Hematopoietic multipotent progenitor cell treated with erythropoietin and hydrocortisone succinate and interleukin-3 and kit ligand, for 6 days (in vitro differentiated cells): ENCODE measurements at regions not wholly inside any gene's neighbourhood (a gene's known extent, or its start where the extent isn't known, plus 50 kb on each side); places are given as distances from the start of the nearest gene placed in this dataset.

ENCODE experiments used
- DNase-seq: peaks from one replicate; pipeline ENCODE4 v3.0.0-alpha.2; 2015

DNA sequence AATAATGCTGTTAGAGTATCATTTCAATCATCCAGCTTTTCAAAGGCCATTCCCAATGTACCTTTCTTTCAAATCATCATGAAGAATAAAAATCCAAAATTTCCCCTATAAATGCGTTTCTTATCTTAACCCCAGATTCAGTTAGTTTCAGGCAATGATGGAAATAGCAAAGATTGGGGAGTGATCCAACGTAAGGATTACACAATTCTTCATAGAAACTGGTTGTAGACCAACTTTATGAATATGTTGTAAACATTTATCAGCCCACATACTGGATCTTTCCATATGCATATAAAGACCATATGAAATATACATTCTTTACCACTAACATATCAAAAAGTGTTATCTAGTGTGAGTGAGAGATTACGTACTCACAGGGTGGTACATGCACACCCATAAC, 92.7 kb downstream of the ZC3H11B start:
- no peak for DNase-seq

GRCh38 chr1:219518907-219519248, 94.0 kb downstream of the ZC3H11B start:
- DNase-seq: no peak

DNA sequence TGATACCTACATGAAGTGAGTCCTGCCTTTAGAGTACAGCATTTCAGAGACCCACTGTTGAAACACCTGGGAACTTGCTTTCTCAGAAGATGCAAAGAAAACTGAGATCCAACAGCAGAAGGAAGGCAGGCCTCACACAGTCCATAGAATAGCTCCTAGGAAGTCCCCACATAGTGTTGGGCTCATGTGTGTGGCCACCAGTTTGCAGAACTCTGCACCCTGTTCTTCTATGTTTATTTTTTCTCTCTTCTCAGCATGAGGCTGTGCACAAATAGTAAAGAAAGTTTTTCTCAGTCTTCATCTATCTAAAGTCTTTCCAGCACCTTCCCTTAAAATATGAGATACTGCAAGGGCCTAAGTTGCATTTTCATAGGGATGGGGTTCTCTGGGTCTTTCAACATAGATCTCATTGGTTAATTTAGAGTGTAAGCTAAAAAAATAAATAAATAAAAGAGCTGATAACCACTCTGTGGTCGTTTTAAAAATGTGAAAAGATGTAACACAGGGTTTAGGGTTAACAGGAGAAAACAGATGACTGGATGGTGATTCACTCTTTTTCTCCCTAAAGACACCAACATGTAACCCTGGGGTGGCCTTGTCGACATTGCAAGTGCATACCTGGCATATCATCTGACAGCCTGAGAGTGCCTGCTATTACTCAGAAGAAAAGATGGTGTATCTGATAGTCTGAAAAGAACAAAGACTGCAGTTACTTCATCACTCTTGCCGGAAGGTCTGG, 94.6 kb downstream of the ZC3H11B start:
- DNase-seq: no peak

- DNase-seq: no peak
Measured at GRCh38 chr1:219517031-219517430, 95.9 kb downstream of the ZC3H11B start.

DNA sequence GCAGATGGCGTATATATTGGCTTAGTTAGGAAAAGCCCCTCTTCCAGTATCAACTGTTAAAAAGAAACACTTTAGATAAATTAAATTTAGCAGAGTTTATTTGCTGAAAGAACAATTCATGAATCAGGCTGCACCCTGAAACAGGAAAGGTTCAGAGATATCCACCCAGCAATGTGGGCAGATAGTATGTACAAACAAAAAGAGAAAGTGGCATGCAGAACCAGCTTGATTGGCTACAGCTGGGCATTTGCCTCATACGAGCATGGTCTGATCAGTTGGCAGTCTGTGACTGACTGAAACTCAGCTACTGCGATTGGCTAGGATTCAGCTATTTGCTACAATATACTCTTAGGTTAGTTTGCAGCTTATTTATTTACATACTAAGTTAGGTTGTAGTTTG, 98.2 kb downstream of the ZC3H11B start:
- no peak for DNase-seq

GRCh38 chr1:219507437-219507836, 105.5 kb downstream of the ZC3H11B start:
- no peak for DNase-seq

- no peak for DNase-seq
Measured at GRCh38 chr1:219506936-219507335, 106.0 kb downstream of the ZC3H11B start.

DNA sequence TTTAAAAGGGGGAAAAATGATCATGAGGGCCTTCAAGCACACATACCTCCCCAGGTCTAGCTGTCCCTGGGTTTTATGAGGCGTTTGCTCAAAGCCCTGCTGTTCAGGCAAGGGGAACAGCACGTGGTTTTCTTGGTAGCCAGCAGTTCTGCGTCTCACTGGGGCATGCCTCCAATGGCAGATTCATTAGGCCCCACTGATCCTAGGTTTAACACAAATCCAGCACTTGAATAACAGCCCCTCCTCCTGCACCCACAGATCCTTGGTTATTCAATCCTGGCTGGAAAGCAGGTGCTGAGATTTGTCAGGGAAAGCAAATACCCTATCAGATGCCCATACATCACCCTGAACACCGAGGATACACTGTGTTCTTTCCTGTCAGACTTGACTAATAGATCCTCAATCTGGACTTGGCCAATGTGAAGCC, 106.4 kb downstream of the ZC3H11B start:
- no peak for DNase-seq

DNA sequence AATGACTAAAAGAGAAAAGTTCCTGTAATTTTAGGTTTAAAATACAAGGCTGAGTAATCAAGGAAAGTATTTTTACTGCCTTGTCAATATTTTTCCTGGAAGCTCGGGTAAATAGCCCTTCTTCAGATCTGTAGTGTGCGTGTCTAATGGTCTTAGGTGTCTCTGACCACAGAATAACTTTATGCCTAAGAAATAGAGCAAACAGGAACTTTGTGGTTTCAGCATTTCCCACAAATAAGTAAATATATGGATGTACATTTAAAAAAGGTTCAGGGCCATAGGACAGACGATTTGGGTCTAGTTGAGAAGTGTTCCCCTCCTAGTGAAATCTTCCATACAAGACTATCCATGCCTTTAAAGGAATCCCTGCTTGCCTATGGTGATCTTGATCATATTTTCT, 107.0 kb downstream of the ZC3H11B start:
- DNase-seq: no peak

GRCh38 chr1:219503604-219504003, 109.3 kb downstream of the ZC3H11B start:
- no peak for DNase-seq

- DNase-seq: no peak
Measured at GRCh38 chr1:219500327-219500897, 112.5 kb downstream of the ZC3H11B start.

- no peak for DNase-seq
Measured at GRCh38 chr1:219498666-219499065, 114.2 kb downstream of the ZC3H11B start.

- DNase-seq: no peak
Measured at GRCh38 chr1:219495737-219496408, 117.0 kb downstream of the ZC3H11B start.

GRCh38 chr1:219492717-219493116, 120.2 kb downstream of the ZC3H11B start:
- no peak for DNase-seq

DNA sequence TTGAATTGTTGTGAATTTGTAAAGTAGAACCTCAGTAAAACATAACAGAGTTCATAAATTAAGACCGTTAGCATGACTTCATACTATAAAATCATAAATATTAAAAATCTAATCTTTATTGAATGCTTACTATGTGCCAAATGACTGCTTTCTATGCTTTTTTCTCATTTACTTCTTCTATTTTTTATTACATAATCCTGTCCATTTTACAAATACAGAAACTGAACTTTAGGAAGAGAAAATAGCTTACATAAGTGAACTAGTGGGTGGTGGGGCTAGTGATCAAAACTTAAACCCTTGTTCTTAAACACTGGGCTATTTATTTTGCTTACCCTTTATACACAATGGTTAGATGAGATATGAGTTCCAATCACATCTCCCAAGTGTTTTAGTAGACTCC, 122.3 kb downstream of the ZC3H11B start:
- DNase-seq: no peak

- no peak for DNase-seq
Measured at GRCh38 chr1:219489636-219490035, 123.3 kb downstream of the ZC3H11B start.

DNA sequence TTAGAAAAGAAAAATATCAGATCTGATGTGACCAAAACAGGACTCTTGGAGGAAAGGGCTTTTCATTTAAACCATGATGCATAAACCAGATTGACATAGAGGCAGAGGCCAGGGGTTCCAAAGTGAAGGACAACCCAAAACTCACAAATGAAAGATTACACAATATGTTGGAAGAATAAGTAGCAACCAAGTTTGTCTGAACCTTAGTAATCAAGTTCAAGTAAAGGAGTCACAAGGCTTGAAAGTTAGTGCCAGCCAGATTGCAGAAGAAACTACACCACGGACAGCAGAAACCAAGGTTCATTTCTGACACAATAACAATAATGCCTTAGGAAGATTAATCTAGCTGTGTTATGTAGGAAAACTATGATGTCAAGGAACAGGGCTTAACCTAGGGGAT, 124.6 kb downstream of the ZC3H11B start:
- no peak for DNase-seq

DNA sequence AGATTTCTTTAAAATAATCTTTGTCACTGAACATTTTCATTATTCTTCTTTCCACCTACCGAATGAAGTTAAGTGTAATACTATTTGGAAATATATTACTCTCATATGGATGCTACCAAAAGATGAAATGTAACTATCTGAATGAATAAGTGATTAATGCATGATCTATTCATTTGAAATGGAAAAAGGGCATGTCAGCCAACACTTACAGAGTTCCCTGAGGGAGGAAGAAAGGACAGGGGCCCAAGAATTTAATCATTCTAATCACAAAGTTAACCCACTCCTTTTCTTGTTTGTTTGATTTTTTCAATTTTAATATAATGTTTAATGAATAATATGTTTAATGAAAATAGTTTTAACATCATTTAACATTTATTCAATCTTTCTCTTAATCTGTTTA, 129.4 kb downstream of the ZC3H11B start:
- DNase-seq: no peak

- no peak for DNase-seq
Measured at GRCh38 chr1:219480011-219480410, 132.9 kb downstream of the ZC3H11B start.

DNA sequence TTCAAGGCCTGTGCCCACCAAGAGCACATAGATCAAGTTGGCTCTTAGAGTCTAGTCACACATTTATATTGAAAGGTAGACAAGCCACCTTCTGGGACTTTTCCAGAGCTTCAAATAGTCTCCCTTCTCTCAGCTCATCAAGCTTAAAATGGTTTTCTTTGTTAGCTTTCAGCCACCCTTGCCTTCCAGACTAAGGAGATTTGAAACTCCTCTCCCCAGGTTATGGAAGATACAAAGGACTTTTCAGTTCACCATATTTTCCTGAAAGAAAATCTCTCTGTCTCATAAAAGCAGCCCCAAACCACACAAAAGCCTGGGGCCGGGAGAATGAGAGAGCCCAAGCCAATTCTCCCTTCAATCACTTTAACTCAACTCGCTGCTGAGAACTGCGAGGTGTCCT, 134.1 kb downstream of the ZC3H11B start:
- DNase-seq: no peak

DNA sequence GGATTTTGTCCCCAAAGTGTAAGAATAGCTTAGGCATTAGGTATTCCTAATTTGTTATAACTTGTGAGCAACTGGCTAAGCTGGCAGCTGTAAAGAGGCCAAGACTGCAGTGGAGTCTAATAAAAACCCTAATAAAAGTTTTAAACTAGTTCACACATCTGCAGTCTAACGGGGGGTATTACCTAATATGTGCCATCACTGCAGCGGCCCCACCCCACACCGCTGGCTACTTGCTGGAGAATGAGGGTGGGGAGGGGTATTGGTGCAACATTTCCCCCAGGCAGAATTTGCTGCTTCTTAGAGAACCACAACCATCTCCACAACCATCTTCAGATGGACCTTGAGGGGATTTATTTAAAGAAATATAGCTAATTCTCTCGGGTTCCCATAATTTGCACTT, 135.0 kb downstream of the ZC3H11B start:
- no peak for DNase-seq

DNA sequence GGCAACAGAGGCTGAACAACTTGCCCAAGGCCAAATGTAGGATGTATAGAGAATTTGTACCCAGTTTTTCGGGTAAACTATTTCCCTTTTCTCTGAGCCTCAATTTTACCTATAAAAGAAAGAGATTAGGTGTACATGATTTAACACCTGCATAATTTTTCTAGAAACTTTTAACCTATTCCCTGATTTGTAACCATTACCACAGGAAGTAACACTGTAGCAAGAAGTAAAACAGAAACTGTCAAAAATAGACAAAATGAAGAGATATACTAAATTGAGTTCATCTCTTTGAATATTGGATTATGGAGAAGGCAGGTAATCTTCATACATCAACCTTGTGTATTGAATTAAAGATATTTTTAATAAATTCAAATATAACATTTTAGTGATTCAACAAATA, 136.2 kb downstream of the ZC3H11B start:
- no peak for DNase-seq

DNA sequence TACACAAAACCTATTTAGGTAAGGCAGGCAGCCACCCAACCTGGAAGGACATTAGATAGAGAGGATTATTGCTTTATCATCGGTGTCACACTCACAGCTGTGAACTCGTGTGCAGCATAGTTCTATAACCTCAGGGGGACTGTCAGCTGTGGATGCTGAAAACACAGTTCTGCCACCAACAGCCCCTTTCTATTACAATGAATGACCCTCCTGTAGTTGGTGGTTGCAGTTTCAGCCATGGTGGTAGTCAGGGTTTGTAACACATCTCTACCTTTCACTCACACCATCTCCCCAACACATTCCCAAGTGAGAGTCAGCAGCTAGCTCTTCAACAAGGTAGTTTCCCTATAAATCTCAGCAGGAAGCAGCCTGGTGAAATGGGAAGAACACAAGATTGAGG, 136.8 kb downstream of the ZC3H11B start:
- no peak for DNase-seq

DNA sequence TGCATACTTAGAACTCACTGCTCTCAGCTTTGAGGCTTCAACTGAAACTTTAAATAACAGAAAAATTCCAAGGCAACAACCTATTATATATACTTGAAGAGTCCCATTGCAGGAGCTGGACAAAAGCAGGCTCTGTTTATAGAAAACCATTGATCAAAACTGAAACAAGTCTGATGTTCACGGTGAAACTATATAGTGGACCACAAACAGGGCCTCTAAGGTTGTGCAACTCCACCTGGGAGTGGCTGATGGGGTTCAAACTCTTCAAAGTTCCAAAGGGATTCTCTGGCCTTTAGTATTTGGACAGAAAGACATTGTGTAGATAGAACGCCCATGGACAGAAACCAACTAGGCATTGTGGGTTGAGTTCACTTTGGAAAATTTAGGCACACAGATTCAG, 140.3 kb downstream of the ZC3H11B start:
- no peak for DNase-seq

GRCh38 chr1:219467524-219467923, 145.4 kb downstream of the ZC3H11B start:
- no peak for DNase-seq
